Occipital lobe (tissue), 1 donor: ENCODE measurements at regions not wholly inside any gene's neighbourhood (a gene's known extent, or its start where the extent isn't known, plus 50 kb on each side); places are given as distances from the start of the nearest gene placed in this dataset.

Experiments used
- DNase-seq: peaks from one replicate; lab custom pipeline; 2025; lab: John Stamatoyannopoulos, UW

GRCh38 chr16:82414476-82414875 lies 212.3 kb upstream of the CDH13 start:
- no peak for DNase-seq

DNA sequence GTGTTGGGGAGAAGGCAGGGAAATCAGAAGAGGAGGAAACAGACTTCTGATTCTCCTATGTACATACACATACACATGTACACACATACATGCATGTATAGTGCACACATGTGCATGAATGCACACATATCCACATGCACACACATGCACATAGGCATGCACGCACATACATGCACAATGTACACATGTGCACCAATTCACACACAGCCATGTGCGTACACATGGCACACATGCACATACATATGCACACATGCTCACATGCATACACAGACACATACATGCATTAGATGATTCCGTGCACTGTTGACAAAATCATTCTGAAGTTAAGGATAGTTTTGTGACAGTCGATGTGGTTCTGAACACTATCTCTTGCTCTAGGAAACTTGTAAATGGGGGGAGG lies 214.0 kb upstream of the CDH13 start:
- no peak for DNase-seq

DNA sequence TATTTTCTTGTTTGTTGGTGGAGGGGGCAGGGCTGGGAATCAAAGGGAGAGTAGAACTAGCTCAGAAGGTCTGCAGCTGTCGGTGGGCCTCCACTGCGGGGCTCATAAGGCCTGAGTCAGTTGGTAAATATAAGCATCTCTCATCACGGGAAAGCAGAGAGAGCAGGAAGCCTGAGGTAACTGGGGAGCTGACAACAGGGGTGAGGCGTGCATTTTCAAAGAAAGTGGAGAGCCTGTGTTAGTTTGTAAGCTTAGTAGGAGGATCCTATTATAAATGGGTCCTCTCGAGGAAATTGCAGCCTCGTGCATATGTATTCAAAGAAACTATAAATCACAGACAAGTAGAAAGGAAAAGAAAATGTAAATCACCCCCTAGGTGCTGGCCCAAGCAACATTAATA lies 221.0 kb upstream of the CDH13 start:
- DNase-seq: no peak

DNA sequence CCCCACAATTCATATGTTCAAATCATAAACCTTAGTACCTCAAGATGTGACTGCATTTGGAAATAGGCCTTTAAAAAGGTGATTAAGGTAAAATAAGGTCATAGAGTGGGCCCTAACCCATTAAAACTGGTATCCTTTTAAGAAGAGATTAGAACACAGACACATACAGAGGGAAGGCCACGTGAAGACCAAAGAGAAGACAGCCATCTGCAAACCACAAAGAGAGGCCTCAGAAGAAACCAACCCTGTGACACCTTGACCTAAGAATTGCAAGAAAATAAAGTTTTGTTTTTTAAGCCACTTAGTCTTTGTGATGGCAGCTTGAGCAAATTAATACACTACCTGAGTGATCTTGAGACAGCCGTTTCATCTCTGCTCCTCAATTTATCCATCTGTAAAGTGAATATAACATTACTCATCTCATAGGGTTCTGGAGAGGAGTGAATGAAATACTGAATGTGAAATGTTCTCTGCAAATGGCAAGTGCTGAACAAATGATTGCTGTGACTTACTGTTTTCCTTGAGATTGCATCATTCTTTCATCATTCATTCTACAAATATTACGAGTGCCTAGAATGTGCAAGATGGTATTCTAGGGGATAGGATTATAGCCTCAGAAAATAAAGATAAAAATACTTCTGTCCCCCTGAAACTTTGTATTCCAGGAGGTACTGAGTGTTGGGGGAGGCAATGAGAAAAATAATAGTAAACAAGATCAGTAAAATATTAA lies 222.0 kb upstream of the CDH13 start:
- no peak for DNase-seq

DNA sequence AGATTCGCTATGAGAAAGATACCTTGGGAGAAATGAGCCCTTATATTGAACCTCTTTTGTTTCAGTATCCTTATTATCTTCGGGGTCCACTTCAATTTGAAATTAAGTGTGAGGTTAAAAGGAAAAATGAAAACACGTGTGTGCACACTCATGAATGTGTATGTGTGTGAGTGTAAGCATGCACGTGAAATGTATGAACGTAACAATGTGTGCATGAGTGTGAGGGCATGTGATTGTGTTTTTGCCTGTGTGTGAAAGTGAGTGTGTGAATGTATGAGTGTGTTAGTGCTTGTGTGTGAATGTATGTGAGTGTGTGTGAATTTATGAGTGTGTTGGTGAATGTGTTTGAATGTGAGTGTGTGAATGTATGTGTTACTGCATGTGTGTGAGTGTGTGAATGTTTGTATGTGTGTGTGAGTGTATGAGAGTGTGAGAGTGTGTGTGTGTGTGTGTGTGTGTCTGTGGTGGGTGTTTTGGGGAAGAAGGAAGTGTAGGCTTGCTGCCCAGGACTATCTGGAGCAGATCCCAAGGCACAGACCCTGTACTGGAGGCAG lies 224.0 kb upstream of the CDH13 start:
- no peak for DNase-seq

DNA sequence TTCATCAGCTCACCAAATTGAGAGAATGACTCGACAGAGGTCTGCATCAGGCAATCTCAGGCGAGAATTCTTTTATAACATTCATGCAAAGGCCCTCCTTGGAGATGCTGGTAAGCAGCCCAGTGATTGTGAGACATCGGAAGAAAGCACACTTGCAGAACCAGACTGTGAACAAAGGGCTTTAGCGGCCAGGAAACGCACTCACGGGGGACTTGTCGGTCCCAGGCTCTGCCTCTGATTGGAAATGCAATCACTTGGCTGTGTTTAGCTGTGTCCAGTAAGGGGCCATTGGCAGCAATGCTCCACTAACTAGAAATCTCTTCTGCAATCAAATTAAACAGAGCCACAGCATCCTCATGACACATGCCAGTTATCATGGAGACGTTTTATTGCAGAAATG lies 226.7 kb upstream of the CDH13 start:
- no peak for DNase-seq

DNA sequence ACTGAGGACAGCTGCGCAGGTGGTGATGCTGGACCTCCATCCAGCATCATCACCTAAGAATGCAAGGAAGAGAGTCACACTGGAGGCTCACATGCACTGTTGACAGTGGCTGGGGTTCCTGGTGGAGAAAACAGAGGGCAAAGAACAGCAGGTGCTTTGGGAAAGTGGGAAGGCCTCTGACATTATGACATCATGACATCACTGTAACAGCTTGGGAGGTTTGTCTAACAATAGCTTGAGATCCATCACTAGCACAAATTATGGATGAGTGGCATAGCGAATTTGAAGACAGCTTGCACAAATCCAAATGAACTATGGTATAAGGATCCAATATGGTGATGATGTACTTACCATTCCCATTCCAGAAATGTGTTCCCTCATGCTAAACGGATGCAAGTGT lies 226.5 kb upstream of the MPHOSPH6 start:
- no peak for DNase-seq

GRCh38 chr16:82395212-82395611 lies 225.2 kb upstream of the MPHOSPH6 start:
- DNase-seq: no peak

- DNase-seq: no peak
Observed at GRCh38 chr16:82391690-82392089, 221.7 kb upstream of the MPHOSPH6 start.

DNA sequence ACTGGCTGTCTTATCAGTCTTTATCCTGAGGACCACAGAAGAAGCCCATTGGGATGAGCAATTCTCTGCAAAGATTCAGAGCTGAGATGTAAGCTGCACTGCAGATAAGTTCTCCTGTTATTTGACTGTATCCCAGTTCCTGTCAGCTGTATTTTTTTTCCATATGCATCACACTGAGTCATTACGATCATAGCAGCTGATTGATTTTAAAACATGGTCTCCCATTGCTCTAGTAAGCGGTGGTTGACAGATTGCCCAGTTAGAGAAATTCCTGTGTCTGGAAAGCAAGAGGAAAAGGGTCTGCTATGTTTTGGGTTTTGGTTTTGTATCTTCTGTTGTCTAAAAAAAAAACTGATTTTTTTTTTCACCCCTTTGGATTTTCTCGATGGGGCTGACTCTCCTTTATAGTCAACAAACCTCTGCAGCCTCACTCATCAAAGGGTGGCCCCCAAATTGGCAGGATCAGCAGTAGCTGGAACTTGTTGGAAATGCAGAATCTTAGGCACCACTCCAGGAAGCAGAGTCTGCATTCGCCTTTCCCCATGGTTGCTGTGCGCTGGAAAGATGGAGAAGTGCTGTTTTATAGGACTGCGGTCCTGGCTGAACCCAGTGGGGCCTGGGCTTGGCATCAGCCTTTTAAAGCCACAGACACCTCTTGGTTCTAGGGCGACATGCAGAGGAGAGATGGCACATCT lies 220.1 kb upstream of the MPHOSPH6 start:
- DNase-seq: no peak

GRCh38 chr16:82386761-82387160 lies 216.7 kb upstream of the MPHOSPH6 start:
- no peak for DNase-seq

DNA sequence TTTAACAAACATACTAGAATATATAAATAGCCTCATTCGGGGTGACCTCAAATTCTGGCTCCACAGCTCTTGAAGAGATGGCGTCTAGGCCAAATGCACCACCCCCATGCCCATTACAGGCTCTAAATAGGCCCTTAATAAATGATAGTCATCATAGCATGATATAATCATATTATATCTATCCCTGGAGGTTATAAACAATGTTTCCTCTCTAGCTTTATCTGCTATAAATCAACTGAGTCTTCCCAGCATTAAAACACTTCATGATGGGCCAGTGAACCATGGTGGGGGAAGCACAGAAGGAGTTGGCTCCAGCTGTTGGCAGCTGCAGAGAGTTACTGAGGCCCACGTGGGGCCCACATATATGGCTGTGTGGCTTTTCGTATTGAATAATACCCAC lies 214.9 kb upstream of the MPHOSPH6 start:
- no peak for DNase-seq

GRCh38 chr16:82384017-82384416 lies 214.0 kb upstream of the MPHOSPH6 start:
- no peak for DNase-seq

GRCh38 chr16:82382521-82382920 lies 212.5 kb upstream of the MPHOSPH6 start:
- no peak for DNase-seq

- no peak for DNase-seq
Observed at GRCh38 chr16:82379551-82379950, 209.5 kb upstream of the MPHOSPH6 start.

- DNase-seq: no peak
Observed at GRCh38 chr16:82373976-82374375, 204.0 kb upstream of the MPHOSPH6 start.

DNA sequence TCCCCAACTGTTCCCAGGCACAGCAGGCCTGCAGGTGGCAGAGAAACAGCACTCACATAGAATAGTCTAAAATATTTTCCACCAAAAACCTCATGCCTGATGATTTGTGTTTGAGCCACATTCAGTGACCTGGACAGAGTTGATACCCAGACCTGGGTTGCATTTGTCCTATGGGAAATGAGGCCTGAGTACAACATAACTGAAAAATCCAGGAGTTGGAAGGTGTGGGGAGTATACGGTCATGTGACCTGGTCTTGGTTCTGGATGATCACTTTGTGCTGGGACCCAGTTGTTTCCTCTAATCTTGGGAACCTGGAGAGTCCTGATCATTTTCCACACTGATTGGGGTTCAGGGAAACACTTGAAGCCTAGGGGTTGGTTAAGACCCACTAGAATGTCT lies 200.3 kb upstream of the MPHOSPH6 start:
- no peak for DNase-seq

DNA sequence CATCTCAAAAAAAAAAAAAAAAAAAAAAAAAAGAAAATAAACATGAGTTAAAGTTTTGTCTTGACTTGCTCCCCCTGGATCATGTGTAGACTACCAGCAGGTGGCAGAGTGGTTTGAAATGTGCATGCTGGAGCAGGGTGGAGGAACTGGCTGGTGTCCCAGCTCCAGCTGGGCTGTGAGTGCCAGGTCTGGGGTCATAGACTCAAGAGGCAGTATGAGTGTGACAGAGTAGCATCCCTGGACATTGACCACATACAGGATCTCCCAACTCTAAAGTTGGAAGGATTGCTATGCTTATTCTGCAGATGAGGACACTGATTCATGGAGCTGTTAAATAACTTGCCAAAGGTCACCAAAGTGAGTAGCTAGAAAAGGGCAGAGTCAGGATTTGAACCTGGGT lies 198.0 kb upstream of the MPHOSPH6 start:
- DNase-seq: peak; percentile 3

DNA sequence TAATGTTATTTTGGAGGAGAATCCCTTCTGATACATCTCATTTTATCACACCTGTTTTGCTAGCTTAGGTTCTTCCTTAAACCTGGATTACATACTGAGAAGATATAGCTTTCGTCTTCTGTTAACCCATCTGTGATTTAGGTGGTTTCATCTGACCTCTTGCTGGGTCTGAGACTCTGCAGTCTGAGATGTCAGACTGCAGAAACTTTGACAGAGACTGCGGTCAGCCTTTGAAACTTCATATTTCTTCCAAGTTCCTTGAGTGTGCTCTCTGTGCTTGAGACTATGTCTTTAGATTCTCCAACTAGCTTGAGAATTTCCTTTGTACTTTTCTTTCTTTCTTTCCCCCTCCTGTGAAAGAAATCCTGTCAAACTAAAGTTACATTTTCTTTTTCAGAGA lies 196.4 kb upstream of the MPHOSPH6 start:
- DNase-seq: no peak

DNA sequence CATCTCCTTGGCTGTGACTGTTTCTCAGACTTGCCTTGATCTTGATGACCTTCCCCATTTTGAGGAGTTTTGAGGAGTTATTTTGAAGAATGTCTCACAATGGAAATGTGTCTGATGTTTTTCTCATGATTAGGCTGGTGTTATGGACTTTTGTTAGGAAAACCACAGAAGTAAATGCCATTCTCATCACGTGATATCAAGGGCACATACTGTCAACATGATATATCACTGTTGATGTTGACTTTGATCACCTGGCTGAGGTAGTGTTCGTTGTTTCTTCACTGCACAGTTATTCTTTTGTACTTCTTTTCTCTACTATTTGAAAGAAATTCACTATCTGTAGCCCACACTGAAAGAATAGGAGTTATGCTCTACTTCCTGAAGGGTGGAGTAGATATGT lies 194.7 kb upstream of the MPHOSPH6 start:
- no peak for DNase-seq

DNA sequence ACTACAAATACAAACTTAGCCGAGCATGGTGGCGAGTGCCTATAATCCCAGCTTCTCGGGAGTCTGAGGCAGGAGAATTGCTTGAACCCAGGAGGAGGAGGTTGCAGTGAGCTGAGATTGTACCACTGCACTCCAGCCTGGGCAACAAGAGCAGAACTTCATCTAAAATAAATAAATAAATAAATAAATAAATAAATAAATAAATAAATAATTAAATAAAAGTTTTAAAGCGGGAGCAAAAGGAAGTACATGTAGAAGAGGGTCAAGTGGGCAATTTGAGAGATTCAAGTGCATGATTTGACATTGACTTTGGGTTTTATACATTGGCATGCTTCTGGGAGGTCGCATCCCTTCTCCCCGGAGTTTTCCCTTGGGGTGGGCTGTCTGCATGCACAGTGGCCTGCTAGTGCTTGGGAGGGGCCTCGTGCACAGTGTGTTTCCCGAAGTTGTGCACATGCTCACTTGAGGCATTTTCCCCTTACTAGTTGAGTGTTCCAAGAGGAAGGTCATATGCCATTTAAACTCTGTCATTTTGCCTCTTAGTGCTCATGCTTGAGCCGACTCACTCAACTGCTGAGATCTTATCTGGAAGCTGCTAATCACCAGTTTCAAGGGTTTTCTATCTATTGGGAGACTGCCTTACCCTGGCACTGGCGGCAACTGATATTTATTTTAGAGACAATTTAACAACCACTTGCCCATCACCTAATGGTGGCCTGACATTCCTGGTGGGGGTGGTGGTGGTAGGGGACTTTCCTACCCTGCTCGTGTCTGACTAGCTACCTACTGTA lies 193.2 kb upstream of the MPHOSPH6 start:
- DNase-seq: no peak

GRCh38 chr16:82361885-82362284 lies 191.9 kb upstream of the MPHOSPH6 start:
- no peak for DNase-seq
